Astrocyte (in vitro differentiated cells and primary cell): ENCODE measurements at regions not wholly inside any gene's neighbourhood (a gene's known extent, or its start where the extent isn't known, plus 50 kb on each side); places are given as distances from the start of the nearest gene placed in this dataset.

Experiments used
- CTCF ChIP-seq: IDR thresholded peaks from 2 replicates; pipeline ENCODE4 v1.5.1; 2011; ENCODE audit warnings: low read depth, mild to moderate bottlenecking, inconsistent platforms, low read length, moderate library complexity; ENCODE audit not compliant: insufficient read depth
- EZH2 ChIP-seq: IDR thresholded peaks from 2 replicates; pipeline ENCODE4 v1.6.1; 2012; ENCODE audit warnings: mild to moderate bottlenecking, low read length, inconsistent platforms; ENCODE audit not compliant: insufficient read depth

DNA sequence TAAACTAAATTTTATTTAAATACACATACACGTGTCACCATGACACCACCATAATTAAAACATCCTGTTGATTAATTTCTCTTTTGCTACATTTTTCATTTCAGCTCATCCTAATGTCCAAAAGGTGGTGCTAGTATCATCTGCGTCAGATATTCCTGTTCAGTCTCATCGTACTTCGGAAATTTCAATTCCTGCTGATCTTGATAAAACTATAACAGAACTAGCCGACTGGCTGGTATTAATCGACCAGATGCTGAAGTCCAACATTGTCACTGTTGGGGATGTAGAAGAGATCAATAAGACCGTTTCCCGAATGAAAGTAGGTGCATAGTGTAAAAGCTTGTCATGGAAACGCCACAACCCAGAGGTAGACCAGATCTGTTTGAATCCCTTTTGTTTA lies 263.4 kb downstream of the UTRN start:
- no peak for TF ChIP-seq CTCF
- TF ChIP-seq EZH2: no peak
